HEK293 (cell line): ENCODE measurements at regions not wholly inside any gene's neighbourhood (a gene's known extent, or its start where the extent isn't known, plus 50 kb on each side); places are given as distances from the start of the nearest gene placed in this dataset.

Experiments
- CTCF ChIA-PET: fragments of 350-600 bp; formaldehyde crosslinking; extraction: SDS; loops from one replicate; lab custom pipeline; 2021; ENCODE audit warnings: antibody characterized with exemption; lab: Yijun Ruan, JAX
- POLR2A ChIA-PET: fragments of 300-600 bp; formaldehyde crosslinking; extraction: SDS; loops from one replicate; lab custom pipeline; 2020; ENCODE audit warnings: antibody characterized with exemption, inconsistent platforms; lab: Yijun Ruan, JAX
- H3K27ac ChIP-seq: fragments of 200-500 bp; sonication (Bioruptor generic); 2 replicates; pipeline ENCODE4 v1.5.1; 2014; ENCODE audit warnings: low read depth, low read length, control low read depth, inconsistent platforms; ENCODE audit errors: extremely low read depth
- H3K36me3 ChIP-seq, 2 experiments: fragments of 200-500 bp in 1 of 2; sonication (Bioruptor generic) in 1 of 2; 1 replicate in 1 of 2; 2 replicates in 1 of 2; pipeline ENCODE4 v1.5.1; 2014 to 2017; ENCODE audit warnings: inconsistent platforms in 2 of 2, low read length in 2 of 2; ENCODE audit not compliant: control insufficient read depth in 2 of 2, insufficient read depth in 1 of 2
- H3K4me1 ChIP-seq: fragments of 200-500 bp; sonication (Bioruptor generic); 2 replicates; pipeline ENCODE4 v1.5.1; 2014; ENCODE audit warnings: mild to moderate bottlenecking, low read length, inconsistent platforms; ENCODE audit not compliant: control insufficient read depth, insufficient read depth
- H3K4me3 ChIP-seq: 2 replicates; pipeline ENCODE4 v1.5.1; 2011; ENCODE audit warnings: low read depth, mild to moderate bottlenecking, control low read depth, low read length, moderate library complexity
- H3K9me3 ChIP-seq: fragments of 200-500 bp; sonication (Bioruptor generic); 2 replicates; pipeline ENCODE4 v1.5.1; 2014; ENCODE audit warnings: low read depth, low read length, inconsistent platforms; ENCODE audit not compliant: control insufficient read depth, insufficient read depth
- GLI2 ChIP-seq: fragments of 450-650 bp; formaldehyde crosslinking; IDR thresholded peaks from 2 replicates; pipeline ENCODE4; 2017; ENCODE audit warnings: missing biosample characterization, missing genetic modification characterization, low read depth, borderline replicate concordance
- HOXA7 ChIP-seq: sonication (generic); formaldehyde crosslinking; IDR thresholded peaks from 2 replicates; pipeline ENCODE4 v1.8.1; 2022; ENCODE audit warnings: missing genetic modification reagents, borderline replicate concordance
- OVOL3 ChIP-seq: fragments of 450-650 bp; formaldehyde crosslinking; IDR thresholded peaks from 2 replicates; pipeline ENCODE4 v1.5.1; 2016; ENCODE audit warnings: missing biosample characterization, missing genetic modification characterization
- ZBTB20 ChIP-seq: fragments of 450-650 bp; formaldehyde crosslinking; IDR thresholded peaks from 2 replicates; pipeline ENCODE4 v1.5.1; 2016; ENCODE audit warnings: missing biosample characterization, missing genetic modification characterization
- ZBTB7A ChIP-seq: fragments of 450-650 bp; formaldehyde crosslinking; IDR thresholded peaks from 2 replicates; pipeline ENCODE4 v1.5.1; 2016; ENCODE audit warnings: low read depth, missing biosample characterization, missing genetic modification characterization
- ZNF138 ChIP-seq: fragments of 450-650 bp; formaldehyde crosslinking; IDR thresholded peaks from 2 replicates; pipeline ENCODE4 v1.5.1; 2016; ENCODE audit warnings: missing biosample characterization, missing genetic modification characterization, borderline replicate concordance
- ZNF174 ChIP-seq: fragments of 450-650 bp; formaldehyde crosslinking; IDR thresholded peaks from 2 replicates; pipeline ENCODE4 v1.5.0; 2017; ENCODE audit warnings: missing biosample characterization, mild to moderate bottlenecking, missing genetic modification characterization
- ZNF2 ChIP-seq: fragments of 450-650 bp; formaldehyde crosslinking; IDR thresholded peaks from 2 replicates; pipeline ENCODE4 v1.5.1; 2016; ENCODE audit warnings: missing biosample characterization, missing genetic modification characterization
- ZNF311 ChIP-seq: fragments of 450-650 bp; formaldehyde crosslinking; IDR thresholded peaks from 2 replicates; pipeline ENCODE4 v1.5.1; 2017; ENCODE audit warnings: missing biosample characterization, missing genetic modification characterization, borderline replicate concordance
- ZNF391 ChIP-seq: fragments of 450-650 bp; formaldehyde crosslinking; IDR thresholded peaks from 2 replicates; pipeline ENCODE4 v1.5.1; 2016; ENCODE audit warnings: low read depth, missing biosample characterization, missing genetic modification characterization, borderline replicate concordance
- ZNF514 ChIP-seq: fragments of 450-650 bp; formaldehyde crosslinking; IDR thresholded peaks from 2 replicates; pipeline ENCODE4 v1.5.1; 2016; ENCODE audit warnings: missing biosample characterization, missing genetic modification characterization
- ZSCAN18 ChIP-seq: fragments of 450-650 bp; formaldehyde crosslinking; IDR thresholded peaks from 2 replicates; pipeline ENCODE4 v1.5.1; 2016; ENCODE audit warnings: missing biosample characterization, missing genetic modification characterization
- TF ChIP-seq, protein P1 (sequence below): fragments of 450-650 bp; formaldehyde crosslinking; IDR thresholded peaks from 2 replicates; pipeline ENCODE4 v1.5.1; 2016; ENCODE audit warnings: missing biosample characterization, missing genetic modification characterization, borderline replicate concordance
- TF ChIP-seq, protein P2 (sequence below): fragments of 450-650 bp; formaldehyde crosslinking; optimal IDR thresholded peaks from 2 replicates; pipeline ENCODE3; 2016; ENCODE audit warnings: missing biosample characterization, mild to moderate bottlenecking, missing genetic modification characterization
- TF ChIP-seq, protein P3 (sequence below): fragments of 450-650 bp; formaldehyde crosslinking; IDR thresholded peaks from 2 replicates; pipeline ENCODE4 v1.5.1; 2016; ENCODE audit warnings: missing biosample characterization, missing genetic modification characterization

DNA sequence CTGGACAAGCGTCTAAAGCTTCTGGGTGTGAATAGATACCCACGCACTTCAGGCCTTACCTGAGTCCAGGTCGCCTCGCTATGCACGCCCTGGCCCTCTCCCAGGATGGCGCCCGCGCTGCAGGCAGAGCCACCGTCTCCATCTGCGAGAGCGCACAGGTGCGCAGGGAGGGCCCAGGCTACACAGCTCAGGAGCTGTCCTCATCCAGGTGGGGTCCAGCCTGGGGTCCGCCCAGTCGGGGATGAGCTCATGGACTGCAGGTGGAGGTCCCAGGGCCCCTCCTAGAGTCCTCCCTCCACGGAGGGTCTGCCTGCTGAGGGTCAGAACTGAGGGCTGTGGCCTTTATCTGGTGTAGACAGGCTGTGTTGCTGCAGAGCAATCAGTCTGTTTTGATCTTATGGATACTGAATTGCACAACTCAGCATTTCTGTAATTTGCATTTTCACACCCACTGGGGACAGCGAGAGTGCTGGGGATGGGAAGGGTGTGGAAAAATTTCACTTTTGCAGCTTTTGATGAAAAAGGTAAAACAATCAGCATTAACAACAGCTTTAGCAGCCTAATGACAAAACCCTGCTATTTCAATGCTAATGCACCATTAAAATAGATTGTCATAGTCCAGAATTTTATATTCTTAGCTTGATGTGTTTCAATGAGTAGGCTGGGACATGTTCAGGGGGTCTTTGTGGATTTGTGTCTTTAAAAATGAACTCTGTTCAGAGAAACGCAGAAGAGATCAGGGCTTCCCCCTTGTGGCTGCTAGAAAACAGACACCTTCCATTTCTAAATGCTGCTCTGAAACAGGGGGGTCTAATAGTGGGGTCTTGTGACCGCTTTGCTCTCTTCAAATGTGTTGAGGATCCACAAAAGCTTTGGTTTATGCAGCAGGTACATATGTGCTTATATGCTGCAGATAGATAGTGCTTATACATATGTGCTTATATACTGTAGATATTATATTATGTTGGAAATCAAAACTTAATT, 77.8 kb upstream of the PHACTR3 start (continued):
- TF ChIP-seq GLI2 (no peak), ZBTB7A (tag by site-specific recombination) (no peak), ZNF2 (tag by site-specific recombination) (no peak), ZNF311 (tag by site-specific recombination) (no peak)
- TF ChIP-seq, protein P1, sequence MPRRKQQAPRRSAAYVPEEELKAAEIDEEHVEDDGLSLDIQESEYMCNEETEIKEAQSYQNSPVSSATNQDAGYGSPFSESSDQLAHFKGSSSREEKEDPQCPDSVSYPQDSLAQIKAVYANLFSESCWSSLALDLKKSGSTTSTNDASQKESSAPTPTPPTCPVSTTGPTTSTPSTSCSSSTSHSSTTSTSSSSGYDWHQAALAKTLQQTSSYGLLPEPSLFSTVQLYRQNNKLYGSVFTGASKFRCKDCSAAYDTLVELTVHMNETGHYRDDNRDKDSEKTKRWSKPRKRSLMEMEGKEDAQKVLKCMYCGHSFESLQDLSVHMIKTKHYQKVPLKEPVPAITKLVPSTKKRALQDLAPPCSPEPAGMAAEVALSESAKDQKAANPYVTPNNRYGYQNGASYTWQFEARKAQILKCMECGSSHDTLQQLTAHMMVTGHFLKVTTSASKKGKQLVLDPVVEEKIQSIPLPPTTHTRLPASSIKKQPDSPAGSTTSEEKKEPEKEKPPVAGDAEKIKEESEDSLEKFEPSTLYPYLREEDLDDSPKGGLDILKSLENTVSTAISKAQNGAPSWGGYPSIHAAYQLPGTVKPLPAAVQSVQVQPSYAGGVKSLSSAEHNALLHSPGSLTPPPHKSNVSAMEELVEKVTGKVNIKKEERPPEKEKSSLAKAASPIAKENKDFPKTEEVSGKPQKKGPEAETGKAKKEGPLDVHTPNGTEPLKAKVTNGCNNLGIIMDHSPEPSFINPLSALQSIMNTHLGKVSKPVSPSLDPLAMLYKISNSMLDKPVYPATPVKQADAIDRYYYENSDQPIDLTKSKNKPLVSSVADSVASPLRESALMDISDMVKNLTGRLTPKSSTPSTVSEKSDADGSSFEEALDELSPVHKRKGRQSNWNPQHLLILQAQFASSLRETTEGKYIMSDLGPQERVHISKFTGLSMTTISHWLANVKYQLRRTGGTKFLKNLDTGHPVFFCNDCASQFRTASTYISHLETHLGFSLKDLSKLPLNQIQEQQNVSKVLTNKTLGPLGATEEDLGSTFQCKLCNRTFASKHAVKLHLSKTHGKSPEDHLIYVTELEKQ (tag by site-specific recombination): no peak

DNA sequence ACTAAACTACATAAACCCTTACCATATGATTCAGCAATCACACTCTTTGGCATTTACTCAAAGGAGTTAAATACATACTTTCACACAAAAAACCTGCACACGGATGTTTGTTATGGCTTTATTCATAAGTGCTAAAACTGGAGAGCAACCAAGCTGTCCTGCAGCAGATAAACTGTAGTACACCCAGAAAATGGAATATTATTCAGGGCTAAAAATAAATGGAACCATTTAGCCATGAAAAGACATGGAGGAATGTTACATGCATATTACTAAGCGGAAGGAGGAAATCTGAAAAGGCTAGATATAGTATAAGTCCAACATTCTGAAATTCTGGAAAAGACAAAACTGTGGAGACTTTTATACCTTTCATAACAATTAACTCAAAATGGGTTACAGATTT, 73.6 kb upstream of the PHACTR3 start:
- Histone ChIP-seq H3K4me1 (no peaks in the 10 kb centered on the region), H3K9me3 (no peaks in the 10 kb centered on the region), H3K36me3 (no peaks in the 10 kb centered on the region), H3K4me3 (no peak overlapping the region), H3K27ac (no peak overlapping the region)
- CTCF ChIA-PET: interaction anchor here (0.6 to 6.3 kb wide), 2 partner anchors 15 to 21 kb away, joined by 3 to 97 read pairs; no protein-coding TSS in a partner anchor
- POLR2A ChIA-PET: no interaction called here
- TF ChIP-seq ZNF391 (tag by site-specific recombination): no peak

DNA sequence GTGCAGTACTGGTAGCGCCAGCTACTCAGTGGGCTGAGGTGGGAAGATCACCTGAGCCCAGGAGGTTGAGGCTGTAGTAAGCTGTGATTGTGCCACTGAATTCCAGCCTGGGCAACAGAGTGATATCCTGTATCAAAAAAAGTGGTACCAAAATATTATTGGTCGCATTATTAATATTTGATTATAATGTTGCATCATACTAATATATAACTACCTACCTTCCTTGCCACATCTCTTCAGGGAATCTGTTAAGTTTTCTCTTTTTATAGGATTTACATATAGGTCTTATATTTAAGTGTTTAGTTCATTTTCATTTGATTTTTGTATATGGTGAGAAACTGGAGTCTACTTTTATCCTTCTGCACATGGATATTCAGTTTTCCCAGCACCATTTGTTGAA, 66.3 kb upstream of the PHACTR3 start:
- POLR2A ChIA-PET: no interaction called here
- TF ChIP-seq, protein P2, sequence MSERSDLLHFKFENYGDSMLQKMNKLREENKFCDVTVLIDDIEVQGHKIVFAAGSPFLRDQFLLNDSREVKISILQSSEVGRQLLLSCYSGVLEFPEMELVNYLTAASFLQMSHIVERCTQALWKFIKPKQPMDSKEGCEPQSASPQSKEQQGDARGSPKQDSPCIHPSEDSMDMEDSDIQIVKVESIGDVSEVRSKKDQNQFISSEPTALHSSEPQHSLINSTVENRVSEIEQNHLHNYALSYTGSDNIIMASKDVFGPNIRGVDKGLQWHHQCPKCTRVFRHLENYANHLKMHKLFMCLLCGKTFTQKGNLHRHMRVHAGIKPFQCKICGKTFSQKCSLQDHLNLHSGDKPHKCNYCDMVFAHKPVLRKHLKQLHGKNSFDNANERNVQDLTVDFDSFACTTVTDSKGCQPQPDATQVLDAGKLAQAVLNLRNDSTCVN (tag by site-specific recombination): no peak
- TF ChIP-seq HOXA7 (CRISPR knock-in tag) (no peak), ZNF514 (tag by site-specific recombination) (no peak), OVOL3 (tag by site-specific recombination) (no peak), ZSCAN18 (tag by site-specific recombination) (no peak), ZNF174 (tag by site-specific recombination) (no peak), ZBTB20 (tag by site-specific recombination) (no peak), ZNF138 (tag by site-specific recombination) (no peak)
- TF ChIP-seq, protein P3, sequence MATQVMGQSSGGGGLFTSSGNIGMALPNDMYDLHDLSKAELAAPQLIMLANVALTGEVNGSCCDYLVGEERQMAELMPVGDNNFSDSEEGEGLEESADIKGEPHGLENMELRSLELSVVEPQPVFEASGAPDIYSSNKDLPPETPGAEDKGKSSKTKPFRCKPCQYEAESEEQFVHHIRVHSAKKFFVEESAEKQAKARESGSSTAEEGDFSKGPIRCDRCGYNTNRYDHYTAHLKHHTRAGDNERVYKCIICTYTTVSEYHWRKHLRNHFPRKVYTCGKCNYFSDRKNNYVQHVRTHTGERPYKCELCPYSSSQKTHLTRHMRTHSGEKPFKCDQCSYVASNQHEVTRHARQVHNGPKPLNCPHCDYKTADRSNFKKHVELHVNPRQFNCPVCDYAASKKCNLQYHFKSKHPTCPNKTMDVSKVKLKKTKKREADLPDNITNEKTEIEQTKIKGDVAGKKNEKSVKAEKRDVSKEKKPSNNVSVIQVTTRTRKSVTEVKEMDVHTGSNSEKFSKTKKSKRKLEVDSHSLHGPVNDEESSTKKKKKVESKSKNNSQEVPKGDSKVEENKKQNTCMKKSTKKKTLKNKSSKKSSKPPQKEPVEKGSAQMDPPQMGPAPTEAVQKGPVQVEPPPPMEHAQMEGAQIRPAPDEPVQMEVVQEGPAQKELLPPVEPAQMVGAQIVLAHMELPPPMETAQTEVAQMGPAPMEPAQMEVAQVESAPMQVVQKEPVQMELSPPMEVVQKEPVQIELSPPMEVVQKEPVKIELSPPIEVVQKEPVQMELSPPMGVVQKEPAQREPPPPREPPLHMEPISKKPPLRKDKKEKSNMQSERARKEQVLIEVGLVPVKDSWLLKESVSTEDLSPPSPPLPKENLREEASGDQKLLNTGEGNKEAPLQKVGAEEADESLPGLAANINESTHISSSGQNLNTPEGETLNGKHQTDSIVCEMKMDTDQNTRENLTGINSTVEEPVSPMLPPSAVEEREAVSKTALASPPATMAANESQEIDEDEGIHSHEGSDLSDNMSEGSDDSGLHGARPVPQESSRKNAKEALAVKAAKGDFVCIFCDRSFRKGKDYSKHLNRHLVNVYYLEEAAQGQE (tag by site-specific recombination): no peak
- H3K36me3 ChIP-seq: no peaks in the 10 kb centered on the region
- no peaks in the 10 kb centered on the region for H3K4me1 ChIP-seq
- CTCF ChIA-PET: no interaction called here
- no peak overlapping the region for H3K27ac ChIP-seq
- H3K9me3 ChIP-seq: no peaks in the 10 kb centered on the region
- H3K4me3 ChIP-seq: no peak overlapping the region
